OCI-LY3 (cell line): ENCODE measurements at regions not wholly inside any gene's neighbourhood (a gene's known extent, or its start where the extent isn't known, plus 50 kb on each side); places are given as distances from the start of the nearest gene placed in this dataset.

Experiments used
- EZH2phosphoT487 ChIP-seq: fragments of 200-600 bp; shearing (Covaris generic); IDR thresholded peaks from 2 replicates; pipeline ENCODE4 v1.6.1; 2018; ENCODE audit warnings: antibody characterized with exemption, mixed run types, low read depth
- TF ChIP-seq, protein P1 (sequence below): fragments of 200-600, 300-600 bp; sonication (generic); IDR thresholded peaks from 2 replicates; pipeline ENCODE4 v1.5.1; 2014; ENCODE audit warnings: antibody characterized with exemption, low read length, low read depth

DNA sequence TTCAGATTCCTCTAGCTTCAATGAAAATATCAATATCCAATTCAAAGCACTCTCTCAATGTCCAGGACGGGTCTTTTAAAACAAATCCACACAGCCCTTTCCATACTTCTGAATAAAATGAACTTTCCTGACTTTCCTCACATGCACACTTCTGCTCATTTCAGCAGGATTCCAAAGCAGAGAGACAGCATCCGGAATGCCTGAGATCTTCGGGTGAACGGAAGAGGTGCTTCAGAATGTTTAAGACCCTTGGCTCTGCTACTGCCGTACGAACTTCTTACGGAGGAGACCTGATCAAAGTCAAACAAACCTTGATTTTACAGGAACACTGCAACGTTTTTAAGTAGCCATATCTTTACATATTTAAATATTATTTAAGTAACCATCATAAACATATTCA lies 245.7 kb downstream of the PTBP2 start:
- TF ChIP-seq, protein P1, sequence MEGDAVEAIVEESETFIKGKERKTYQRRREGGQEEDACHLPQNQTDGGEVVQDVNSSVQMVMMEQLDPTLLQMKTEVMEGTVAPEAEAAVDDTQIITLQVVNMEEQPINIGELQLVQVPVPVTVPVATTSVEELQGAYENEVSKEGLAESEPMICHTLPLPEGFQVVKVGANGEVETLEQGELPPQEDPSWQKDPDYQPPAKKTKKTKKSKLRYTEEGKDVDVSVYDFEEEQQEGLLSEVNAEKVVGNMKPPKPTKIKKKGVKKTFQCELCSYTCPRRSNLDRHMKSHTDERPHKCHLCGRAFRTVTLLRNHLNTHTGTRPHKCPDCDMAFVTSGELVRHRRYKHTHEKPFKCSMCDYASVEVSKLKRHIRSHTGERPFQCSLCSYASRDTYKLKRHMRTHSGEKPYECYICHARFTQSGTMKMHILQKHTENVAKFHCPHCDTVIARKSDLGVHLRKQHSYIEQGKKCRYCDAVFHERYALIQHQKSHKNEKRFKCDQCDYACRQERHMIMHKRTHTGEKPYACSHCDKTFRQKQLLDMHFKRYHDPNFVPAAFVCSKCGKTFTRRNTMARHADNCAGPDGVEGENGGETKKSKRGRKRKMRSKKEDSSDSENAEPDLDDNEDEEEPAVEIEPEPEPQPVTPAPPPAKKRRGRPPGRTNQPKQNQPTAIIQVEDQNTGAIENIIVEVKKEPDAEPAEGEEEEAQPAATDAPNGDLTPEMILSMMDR: no peak
- TF ChIP-seq EZH2phosphoT487: no peak
